Hepatocyte (in vitro differentiated cells): ENCODE measurements at regions not wholly inside any gene's neighbourhood (a gene's known extent, or its start where the extent isn't known, plus 50 kb on each side); places are given as distances from the start of the nearest gene placed in this dataset.

ENCODE experiments used
- CTCF ChIP-seq: fragments of 200-600 bp; sonication (generic); IDR thresholded peaks from 2 replicates; pipeline ENCODE4 v1.5.1; 2016; ENCODE audit warnings: antibody characterized with exemption, mild to moderate bottlenecking; ENCODE audit not compliant: poor library complexity
- EZH2 ChIP-seq: fragments of 200-600 bp; sonication (generic); IDR thresholded peaks from 2 replicates; pipeline ENCODE4 v1.6.1; 2016; ENCODE audit warnings: antibody characterized with exemption, mild to moderate bottlenecking, borderline replicate concordance
- EZH2phosphoT487 ChIP-seq: fragments of 200-600 bp; sonication (generic); IDR thresholded peaks from one replicate; pipeline ENCODE4 v1.6.1; 2018; ENCODE audit warnings: antibody characterized with exemption, mild to moderate bottlenecking, low read depth, moderate library complexity; ENCODE audit not compliant: unreplicated experiment, severe bottlenecking

DNA sequence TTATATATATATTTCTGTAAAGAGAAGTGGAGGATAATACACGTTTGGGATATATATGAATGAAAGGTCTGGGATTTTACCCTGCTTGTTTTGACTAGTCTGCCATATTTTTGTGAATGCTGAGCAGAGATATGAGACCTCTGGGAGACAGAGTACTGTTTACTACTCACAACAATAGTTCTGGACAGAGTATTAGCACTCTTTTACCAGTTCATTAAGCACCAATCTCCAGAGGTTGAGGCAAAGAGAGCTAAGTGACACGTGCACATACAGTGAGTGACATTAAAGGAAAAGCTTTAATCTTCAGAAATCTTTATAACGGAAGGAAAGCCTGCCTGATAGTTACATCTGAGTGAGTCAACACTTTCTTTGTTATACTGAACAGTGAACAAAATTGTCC lies 1452.7 kb upstream of the TENM3 start:
- no peak for TF ChIP-seq CTCF
- no peak for TF ChIP-seq EZH2phosphoT487
- no peak for TF ChIP-seq EZH2
